HCT116 (cell line): ENCODE measurements at regions not wholly inside any gene's neighbourhood (a gene's known extent, or its start where the extent isn't known, plus 50 kb on each side); places are given as distances from the start of the nearest gene placed in this dataset.

ENCODE experiments used
- EZH2 ChIP-seq: fragments of 200-600 bp; sonication (generic); IDR thresholded peaks from 2 replicates; pipeline ENCODE4 v1.6.1; 2017; ENCODE audit warnings: antibody characterized with exemption, mixed run types
- RAD21 ChIP-seq: IDR thresholded peaks from 2 replicates; pipeline ENCODE4 v1.6.1; 2012; ENCODE audit warnings: low read depth, mild to moderate bottlenecking
- TF ChIP-seq, protein P1 (sequence below): IDR thresholded peaks from 2 replicates; pipeline ENCODE4 v1.6.1; 2012; ENCODE audit warnings: low read depth

DNA sequence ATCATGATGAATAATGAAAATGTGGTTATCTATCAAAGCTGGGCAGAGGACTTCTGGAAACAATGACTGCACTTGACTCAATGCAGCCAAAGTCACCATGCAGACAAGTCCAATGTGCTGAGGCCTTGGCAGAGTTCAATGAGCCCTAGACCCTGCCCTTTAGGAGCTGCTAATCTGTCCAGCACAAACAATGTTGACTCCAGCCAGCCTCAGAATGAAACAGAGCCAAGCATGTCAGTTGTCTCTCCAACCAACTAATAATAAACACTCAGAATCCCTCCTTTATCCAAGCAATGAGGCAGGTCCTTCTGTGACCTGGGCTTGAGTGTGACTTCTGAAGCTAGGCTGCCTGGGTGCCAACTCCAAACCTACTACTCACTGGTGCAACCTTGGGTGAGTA lies 270.6 kb downstream of the BCL11A start:
- TF ChIP-seq, protein P1, sequence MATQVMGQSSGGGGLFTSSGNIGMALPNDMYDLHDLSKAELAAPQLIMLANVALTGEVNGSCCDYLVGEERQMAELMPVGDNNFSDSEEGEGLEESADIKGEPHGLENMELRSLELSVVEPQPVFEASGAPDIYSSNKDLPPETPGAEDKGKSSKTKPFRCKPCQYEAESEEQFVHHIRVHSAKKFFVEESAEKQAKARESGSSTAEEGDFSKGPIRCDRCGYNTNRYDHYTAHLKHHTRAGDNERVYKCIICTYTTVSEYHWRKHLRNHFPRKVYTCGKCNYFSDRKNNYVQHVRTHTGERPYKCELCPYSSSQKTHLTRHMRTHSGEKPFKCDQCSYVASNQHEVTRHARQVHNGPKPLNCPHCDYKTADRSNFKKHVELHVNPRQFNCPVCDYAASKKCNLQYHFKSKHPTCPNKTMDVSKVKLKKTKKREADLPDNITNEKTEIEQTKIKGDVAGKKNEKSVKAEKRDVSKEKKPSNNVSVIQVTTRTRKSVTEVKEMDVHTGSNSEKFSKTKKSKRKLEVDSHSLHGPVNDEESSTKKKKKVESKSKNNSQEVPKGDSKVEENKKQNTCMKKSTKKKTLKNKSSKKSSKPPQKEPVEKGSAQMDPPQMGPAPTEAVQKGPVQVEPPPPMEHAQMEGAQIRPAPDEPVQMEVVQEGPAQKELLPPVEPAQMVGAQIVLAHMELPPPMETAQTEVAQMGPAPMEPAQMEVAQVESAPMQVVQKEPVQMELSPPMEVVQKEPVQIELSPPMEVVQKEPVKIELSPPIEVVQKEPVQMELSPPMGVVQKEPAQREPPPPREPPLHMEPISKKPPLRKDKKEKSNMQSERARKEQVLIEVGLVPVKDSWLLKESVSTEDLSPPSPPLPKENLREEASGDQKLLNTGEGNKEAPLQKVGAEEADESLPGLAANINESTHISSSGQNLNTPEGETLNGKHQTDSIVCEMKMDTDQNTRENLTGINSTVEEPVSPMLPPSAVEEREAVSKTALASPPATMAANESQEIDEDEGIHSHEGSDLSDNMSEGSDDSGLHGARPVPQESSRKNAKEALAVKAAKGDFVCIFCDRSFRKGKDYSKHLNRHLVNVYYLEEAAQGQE = no peak
- TF ChIP-seq RAD21 = no peak
- no peak for TF ChIP-seq EZH2
